IMR-90 (cell line): ENCODE measurements at regions not wholly inside any gene's neighbourhood (a gene's known extent, or its start where the extent isn't known, plus 50 kb on each side); places are given as distances from the start of the nearest gene placed in this dataset.

Experiments used
- ATAC-seq: fragments of 200-7000 bp; cut with Tn5 transposase; 2 replicates; pipeline ENCODE4 v1.9.1; 2020; ENCODE audit warnings: low read depth, mild to moderate bottlenecking, moderate library complexity
- BruUV-seq: library from RNA; stranded (reverse); fragments of 400-500 nt; replicated peaks from 2 replicates; lab custom pipeline; 2021; lab: Mats Ljungman, UMichigan
- CTCF ChIA-PET: fragments of 300-600 bp; formaldehyde crosslinking; extraction: SDS; loops from one replicate; lab custom pipeline; 2021; ENCODE audit warnings: antibody characterized with exemption; lab: Yijun Ruan, JAX
- POLR2A ChIA-PET: fragments of 300-600 bp; sonication (Branson Sonifier 250); formaldehyde crosslinking; loops from one replicate; lab custom pipeline; 2022; ENCODE audit warnings: antibody characterized with exemption; ENCODE audit not compliant: unreplicated experiment; lab: Charles Lee
- DNase-seq: peaks from one replicate; pipeline ENCODE4 v3.0.0; 2013
- H2AFZ ChIP-seq: replicated peaks from 2 replicates; pipeline ENCODE3; 2013; ENCODE audit warnings: low read length, mild to moderate bottlenecking; ENCODE audit not compliant: poor library complexity
- H2AK5ac ChIP-seq: 2 replicates; pipeline ENCODE4 v1.6.1; 2013; ENCODE audit warnings: low read depth, low read length, inconsistent platforms
- H2AK9ac ChIP-seq: replicated peaks from 2 replicates; pipeline ENCODE3; 2013; ENCODE audit warnings: mild to moderate bottlenecking, low read depth, low read length, moderate library complexity; ENCODE audit not compliant: poor library complexity
- H2BK120ac ChIP-seq: 2 replicates; pipeline ENCODE4 v1.6.1; 2013; ENCODE audit warnings: low read depth, low read length, inconsistent platforms
- H2BK15ac ChIP-seq: 3 replicates; pipeline ENCODE4 v1.6.1; 2013; ENCODE audit warnings: low read depth, low read length, inconsistent platforms
- H2BK20ac ChIP-seq: 2 replicates; pipeline ENCODE4 v1.6.1; 2013; ENCODE audit warnings: low read depth, mild to moderate bottlenecking, inconsistent platforms, low read length, moderate library complexity
- H2BK5ac ChIP-seq: 2 replicates; pipeline ENCODE4 v1.6.1; 2013; ENCODE audit warnings: mild to moderate bottlenecking, low read depth, low read length, inconsistent platforms; ENCODE audit not compliant: poor library complexity, severe bottlenecking
- H3K14ac ChIP-seq: replicated peaks from 2 replicates; pipeline ENCODE4 v1.6.1; 2013; ENCODE audit warnings: low read depth, low read length, inconsistent platforms
- H3K18ac ChIP-seq: 2 replicates; pipeline ENCODE4 v1.6.1; 2013; ENCODE audit warnings: low read depth, low read length, control low read depth
- H3K23ac ChIP-seq: 2 replicates; pipeline ENCODE4 v1.6.1; 2013; ENCODE audit warnings: low read depth, low read length, inconsistent platforms
- H3K27ac ChIP-seq: 2 replicates; pipeline ENCODE4 v1.5.1; 2013; ENCODE audit warnings: mild to moderate bottlenecking, control low read depth, low read length; ENCODE audit not compliant: insufficient read depth
- H3K27me3 ChIP-seq: 2 replicates; pipeline ENCODE4 v1.6.1; 2013; ENCODE audit warnings: low read length; ENCODE audit not compliant: control insufficient read depth, insufficient read depth
- H3K36me3 ChIP-seq: 2 replicates; pipeline ENCODE4 v1.6.1; 2013; ENCODE audit warnings: low read length, mixed read lengths; ENCODE audit not compliant: control insufficient read depth, insufficient read depth
- H3K4ac ChIP-seq: 2 replicates; pipeline ENCODE4 v1.6.1; 2013; ENCODE audit warnings: low read depth, low read length, inconsistent platforms
- H3K4me1 ChIP-seq: 2 replicates; pipeline ENCODE4 v1.6.1; 2013; ENCODE audit warnings: low read length, mixed read lengths; ENCODE audit not compliant: control insufficient read depth, insufficient read depth
- H3K4me2 ChIP-seq: 2 replicates; pipeline ENCODE4 v1.6.1; 2013; ENCODE audit warnings: low read depth, mild to moderate bottlenecking, control low read depth, low read length, moderate library complexity
- H3K4me3 ChIP-seq: 2 replicates; pipeline ENCODE4 v1.5.1; 2013; ENCODE audit warnings: low read depth, mild to moderate bottlenecking, control low read depth, low read length, moderate library complexity; ENCODE audit not compliant: insufficient read depth
- H3K56ac ChIP-seq: 2 replicates; pipeline ENCODE4 v1.6.1; 2013; ENCODE audit warnings: low read length, inconsistent platforms; ENCODE audit not compliant: insufficient read depth; ENCODE audit errors: extremely low read depth
- H3K79me1 ChIP-seq, 2 experiments: 2 replicates each; pipeline ENCODE4 v1.6.1; 2013; ENCODE audit warnings: low read length in 2 of 2, inconsistent platforms in 1 of 2, low read depth in 1 of 2
- H3K9ac ChIP-seq: 2 replicates; pipeline ENCODE4 v1.6.1; 2013; ENCODE audit warnings: low read depth, low read length, control low read depth
- H3K9me1 ChIP-seq: 2 replicates; pipeline ENCODE4 v1.6.1; 2013; ENCODE audit warnings: low read length, inconsistent platforms; ENCODE audit not compliant: insufficient read depth
- H3K9me3 ChIP-seq: 2 replicates; pipeline ENCODE4 v1.6.1; 2013; ENCODE audit warnings: low read length; ENCODE audit not compliant: control insufficient read depth, insufficient read depth
- H4K20me1 ChIP-seq: 2 replicates; pipeline ENCODE4 v1.6.1; 2013; ENCODE audit warnings: low read length, inconsistent platforms; ENCODE audit not compliant: insufficient read depth
- H4K5ac ChIP-seq: 2 replicates; pipeline ENCODE4 v1.6.1; 2013; ENCODE audit warnings: mild to moderate bottlenecking, low read depth, low read length, control low read depth
- H4K8ac ChIP-seq, 2 experiments: 2 replicates each; pipeline ENCODE4 v1.6.1; 2013; ENCODE audit warnings: low read depth in 2 of 2, low read length in 2 of 2, control low read depth in 1 of 2, inconsistent platforms in 1 of 2
- H4K91ac ChIP-seq: 2 replicates; pipeline ENCODE4 v1.6.1; 2013; ENCODE audit warnings: low read depth, low read length, inconsistent platforms; ENCODE audit not compliant: insufficient read depth
- CEBPB ChIP-seq: IDR thresholded peaks from 2 replicates; pipeline ENCODE4 v1.6.1; 2012; ENCODE audit warnings: low read depth, low read length, improper control_type of control experiment
- MXI1 ChIP-seq: IDR thresholded peaks from 2 replicates; pipeline ENCODE4 v1.6.1; 2012; ENCODE audit warnings: low read depth, mild to moderate bottlenecking, low read length, moderate library complexity, borderline replicate concordance
- NFE2L2 ChIP-seq: fragments of 150-350 bp; IDR thresholded peaks from 2 replicates; pipeline ENCODE4 v1.6.1; 2016; ENCODE audit warnings: low read depth, mild to moderate bottlenecking, low read length
- POLR2A ChIP-seq: IDR thresholded peaks from 2 replicates; pipeline ENCODE4 v1.6.1; 2012; ENCODE audit warnings: mild to moderate bottlenecking, low read depth, low read length
- RCOR1 ChIP-seq: IDR thresholded peaks from 2 replicates; pipeline ENCODE4 v1.6.1; 2012; ENCODE audit warnings: mild to moderate bottlenecking, low read length, improper control_type of control experiment; ENCODE audit not compliant: insufficient replicate concordance
- WGBS, 2 experiments: methylation state at CpG; one replicate each; pipeline versions ENCODE4 v1.1.5 to v1.1.7; 2013; ENCODE audit warnings: missing lambda C conversion rate in 2 of 2; ENCODE audit not compliant: insufficient read length in 1 of 2; ENCODE audit errors: extremely low coverage in 2 of 2; 5-methylcytosine and 5-hydroxymethylcytosine counted together
- dilution Hi-C: fragments of 300-500 bp; cut with HindIII; formaldehyde crosslinking; loops from one replicate; pipeline ENCODE4 v1.14.3; 2018; ENCODE audit warnings: low sequenced_read_pairs; ENCODE audit not compliant: unreplicated experiment
- in situ Hi-C: fragments of 300-500 bp; cut with MboI; formaldehyde crosslinking; loops from 3 replicates; pipeline ENCODE4 v1.14.3; 2019; ENCODE audit warnings: low sequenced_read_pairs, inconsistent platforms, mixed read lengths
- intact Hi-C: fragments of 100-400 bp; cut with micrococcal nuclease; formaldehyde crosslinking; loops from 2 replicates; pipeline ENCODE4 v1.10.0; 2022
- TF ChIP-seq, protein P1 (sequence below): fragments of 150-350 bp; IDR thresholded peaks from 2 replicates; pipeline ENCODE4 v1.6.1; 2017; ENCODE audit warnings: mild to moderate bottlenecking, antibody characterized with exemption, low read length, low read depth

DNA sequence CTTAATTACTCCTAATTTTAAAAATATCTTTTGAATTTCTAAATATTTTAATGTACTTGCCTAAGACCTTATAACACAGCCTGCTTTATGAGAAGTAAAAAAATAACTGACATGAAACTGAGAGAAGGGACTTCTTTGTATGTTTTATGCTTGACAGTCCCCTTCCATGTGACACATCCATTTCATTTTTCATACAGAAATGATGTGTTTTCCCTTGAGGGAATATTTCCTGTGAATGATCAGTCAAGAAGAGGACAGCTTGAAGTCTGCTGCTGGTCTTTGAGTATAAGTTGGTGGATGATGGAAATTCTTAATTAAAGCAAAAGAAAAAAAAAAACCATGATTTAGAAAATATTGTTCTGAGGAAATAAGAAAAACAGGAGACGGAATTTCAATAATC lies 230.4 kb upstream of the KLHL1 start:
- Histone ChIP-seq H3K4ac (no peak overlapping the region), H3K36me3 (no peaks in the 10 kb centered on the region), H3K4me2 (no peak overlapping the region), H3K4me3 (no peak overlapping the region), H3K23ac (no peak overlapping the region), H3K9ac (no peak overlapping the region), H3K14ac (no peak overlapping the region), H2BK15ac (no peak overlapping the region), H2AK5ac (no peak overlapping the region), H3K27ac (no peak overlapping the region), H3K27me3 (no peaks in the 10 kb centered on the region), H3K4me1 (no peaks in the 10 kb centered on the region), H2BK5ac (no peak overlapping the region), H2BK20ac (no peak overlapping the region), H3K9me1 (no peaks in the 10 kb centered on the region), H3K18ac (no peak overlapping the region), H3K56ac (no peak overlapping the region), H3K9me3 (peaks cover 6% of the 10 kb centered on the region; the same call in 1 of the 2 replicates), H2AK9ac (no peak overlapping the region), H4K20me1 (no peaks in the 10 kb centered on the region), H4K5ac (no peak overlapping the region), H3K79me1 (no peaks in the 10 kb centered on the region), H4K91ac (no peak overlapping the region), H4K8ac (no peak overlapping the region), H2AFZ (no peak overlapping the region), H2BK120ac (no peak overlapping the region)
- DNase-seq (no peak), ATAC-seq (no peak)
- POLR2A ChIA-PET, result no interaction called here
- dilution Hi-C loops, result no loop called here
- TF ChIP-seq POLR2A, result no peak
- no peak for TF ChIP-seq CEBPB
- TF ChIP-seq, protein P1, sequence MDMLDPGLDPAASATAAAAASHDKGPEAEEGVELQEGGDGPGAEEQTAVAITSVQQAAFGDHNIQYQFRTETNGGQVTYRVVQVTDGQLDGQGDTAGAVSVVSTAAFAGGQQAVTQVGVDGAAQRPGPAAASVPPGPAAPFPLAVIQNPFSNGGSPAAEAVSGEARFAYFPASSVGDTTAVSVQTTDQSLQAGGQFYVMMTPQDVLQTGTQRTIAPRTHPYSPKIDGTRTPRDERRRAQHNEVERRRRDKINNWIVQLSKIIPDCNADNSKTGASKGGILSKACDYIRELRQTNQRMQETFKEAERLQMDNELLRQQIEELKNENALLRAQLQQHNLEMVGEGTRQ, result no peak
- TF ChIP-seq MXI1, result no peak
- no peak for TF ChIP-seq RCOR1
- no peak for TF ChIP-seq NFE2L2
- in situ Hi-C loops, result no loop called here
- no CpG with 5 or more reads among the region's 1 CpG for WGBS, 2 experiments
- BruUV-seq, result no TSS peak
- intact Hi-C loops, result no loop called here
- CTCF ChIA-PET, result no interaction called here
